NB4 (cell line): ENCODE measurements at regions not wholly inside any gene's neighbourhood (a gene's known extent, or its start where the extent isn't known, plus 50 kb on each side); places are given as distances from the start of the nearest gene placed in this dataset.

ENCODE experiments used
- CTCF ChIP-seq: IDR thresholded peaks from one replicate; pipeline ENCODE4 v1.5.1; 2012; ENCODE audit warnings: low read depth, low read length
- MAX ChIP-seq: IDR thresholded peaks from 2 replicates; pipeline ENCODE4 v1.6.1; 2011; ENCODE audit warnings: low read depth, low read length
- MYC ChIP-seq: IDR thresholded peaks from 2 replicates; pipeline ENCODE4 v1.6.1; 2011; ENCODE audit warnings: low read depth, low read length

- no peak for TF ChIP-seq MAX
- TF ChIP-seq MYC: no peak
- peak; percentile 94 for TF ChIP-seq CTCF
Observed at GRCh38 chr12:59149995-59150642, 229.8 kb upstream of the LRIG3 start.
